ENCODE measurements at regions not wholly inside any gene's neighbourhood (a gene's known extent, or its start where the extent isn't known, plus 50 kb on each side); places are given as distances from the start of the nearest gene placed in this dataset.

- H3K36me3 Mint-ChIP-seq (ENCODE audit: low read depth): no peaks in the 10 kb centered on the region
- H3K27me3 Mint-ChIP-seq: no peaks in the 10 kb centered on the region
- ChIA-PET POLR2A (no interaction called here), CTCF (no interaction called here)
- H3K27ac Mint-ChIP-seq: no peak overlapping the region
- no peaks in the 10 kb centered on the region for H3K9me3 Mint-ChIP-seq
- no peak for DNase-seq
- H3K4me3 Mint-ChIP-seq: no peak overlapping the region
- H3K4me1 Mint-ChIP-seq: no peaks in the 10 kb centered on the region
Observed at GRCh38 chr7:11895337-11895736, 63.3 kb upstream of the THSD7A start.

GRCh38 chr7:11896663-11897062, 64.7 kb upstream of the THSD7A start:
- no peaks in the 10 kb centered on the region for H3K36me3 Mint-ChIP-seq (ENCODE audit: low read depth)
- POLR2A ChIA-PET: no interaction called here
- H3K27me3 Mint-ChIP-seq: no peaks in the 10 kb centered on the region
- DNase-seq: no peak
- no peak overlapping the region for H3K27ac Mint-ChIP-seq
- no peaks in the 10 kb centered on the region for H3K4me1 Mint-ChIP-seq
- CTCF ChIA-PET: no interaction called here
- no peak overlapping the region for H3K4me3 Mint-ChIP-seq
- no peaks in the 10 kb centered on the region for H3K9me3 Mint-ChIP-seq

- POLR2A ChIA-PET: no interaction called here
- no peaks in the 10 kb centered on the region for H3K27me3 Mint-ChIP-seq
- H3K4me1 Mint-ChIP-seq: no peaks in the 10 kb centered on the region
- H3K4me3 Mint-ChIP-seq: no peak overlapping the region
- no peaks in the 10 kb centered on the region for H3K9me3 Mint-ChIP-seq
- no peak overlapping the region for H3K27ac Mint-ChIP-seq
- no peak for DNase-seq
- CTCF ChIA-PET: no interaction called here
- no peaks in the 10 kb centered on the region for H3K36me3 Mint-ChIP-seq (ENCODE audit: low read depth)
Observed at GRCh38 chr7:11899247-11899646, 67.2 kb upstream of the THSD7A start.

DNA sequence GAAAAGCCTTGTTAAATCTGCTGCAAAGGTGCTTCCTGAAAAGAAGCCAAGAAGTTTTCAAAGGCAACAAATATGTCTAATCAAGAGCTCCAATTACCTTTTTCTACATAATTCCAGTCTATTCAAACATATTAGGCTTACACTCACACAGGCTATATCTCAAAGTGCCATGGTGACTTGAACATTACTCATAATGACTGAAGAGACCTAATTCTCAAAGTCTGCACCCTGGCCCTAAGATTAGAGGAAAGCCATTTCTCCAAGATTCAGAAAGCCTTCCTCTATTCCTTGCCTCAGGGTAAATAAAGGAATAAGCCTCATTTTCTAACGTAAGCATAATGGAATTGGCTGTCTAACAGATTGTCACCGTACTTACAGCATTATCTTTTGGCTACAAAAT, 78.3 kb upstream of the THSD7A start:
- CTCF ChIA-PET: no interaction called here
- POLR2A ChIA-PET: no interaction called here
- no peak overlapping the region for H3K4me3 Mint-ChIP-seq
- H3K27ac Mint-ChIP-seq: no peak overlapping the region
- DNase-seq: no peak
- H3K27me3 Mint-ChIP-seq: no peaks in the 10 kb centered on the region
- H3K4me1 Mint-ChIP-seq: no peaks in the 10 kb centered on the region
- H3K36me3 Mint-ChIP-seq (ENCODE audit: low read depth): no peaks in the 10 kb centered on the region
- no peaks in the 10 kb centered on the region for H3K9me3 Mint-ChIP-seq

- Mint-ChIP-seq H3K27me3 (no peaks in the 10 kb centered on the region), H3K36me3 (ENCODE audit: low read depth) (no peaks in the 10 kb centered on the region), H3K4me1 (no peaks in the 10 kb centered on the region), H3K9me3 (no peaks in the 10 kb centered on the region), H3K4me3 (no peak overlapping the region), H3K27ac (no peak overlapping the region)
- no peak for DNase-seq
- POLR2A ChIA-PET: no interaction called here
- CTCF ChIA-PET: no interaction called here
Observed at GRCh38 chr7:11911900-11912299, 79.9 kb upstream of the THSD7A start.

DNA sequence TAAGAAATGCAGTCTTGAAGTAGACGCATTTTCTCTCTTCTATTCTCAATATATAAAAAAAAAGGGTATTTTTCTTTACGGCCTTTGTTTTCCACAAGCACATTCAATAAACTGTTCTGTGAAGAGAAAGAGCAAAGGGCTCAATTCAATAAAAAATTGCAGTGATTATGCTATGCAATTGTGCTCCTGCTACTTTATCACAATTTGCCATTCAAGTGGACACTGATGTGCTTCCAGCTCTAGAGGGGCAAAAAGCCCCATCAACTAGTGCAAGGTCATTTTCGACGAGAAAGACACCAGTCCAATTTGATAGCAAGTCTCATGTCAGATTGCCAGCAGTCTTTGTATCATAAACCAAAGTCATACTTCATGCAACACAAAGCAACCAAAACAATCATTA, 82.6 kb upstream of the THSD7A start:
- H3K4me3 Mint-ChIP-seq: no peak overlapping the region

DNA sequence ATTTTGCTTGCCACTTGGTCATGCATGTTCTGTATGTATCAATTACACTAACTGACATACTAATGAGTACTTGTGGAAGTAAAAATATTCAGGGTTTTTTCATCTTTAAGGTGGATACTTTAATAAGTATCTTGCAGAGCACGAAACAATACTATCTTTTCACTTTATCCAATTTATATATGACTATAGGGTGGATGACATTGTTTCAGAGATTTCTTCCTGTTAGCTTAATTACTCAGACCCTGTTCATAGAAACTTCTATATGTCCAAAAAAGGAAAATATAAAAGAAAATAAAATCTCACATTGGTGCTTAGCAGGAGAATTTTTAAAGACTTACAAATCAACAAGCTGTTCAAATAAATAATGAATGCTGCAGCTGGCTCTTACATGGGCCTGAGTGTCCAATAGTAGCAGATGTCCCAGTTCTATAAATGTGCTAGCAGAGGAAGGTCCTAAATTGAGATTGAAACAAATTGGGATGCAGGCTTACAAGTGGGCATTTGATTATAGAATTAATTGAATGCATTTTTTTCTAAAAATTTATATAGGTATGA, 91.5 kb upstream of the THSD7A start:
- POLR2A ChIA-PET: no interaction called here
- H3K4me1 Mint-ChIP-seq: no peaks in the 10 kb centered on the region
- no peaks in the 10 kb centered on the region for H3K9me3 Mint-ChIP-seq
- CTCF ChIA-PET: no interaction called here
- H3K4me3 Mint-ChIP-seq: no peak overlapping the region
- DNase-seq: no peak
- no peaks in the 10 kb centered on the region for H3K27me3 Mint-ChIP-seq
- H3K27ac Mint-ChIP-seq: no peak overlapping the region
- H3K36me3 Mint-ChIP-seq (ENCODE audit: low read depth): no peaks in the 10 kb centered on the region

More for the DNA sequence above, 82.6 kb upstream of the THSD7A start:
- ChIA-PET CTCF (no interaction called here), POLR2A (no interaction called here)
- H3K4me1 Mint-ChIP-seq: no peaks in the 10 kb centered on the region
- H3K9me3 Mint-ChIP-seq: no peaks in the 10 kb centered on the region
- no peak for DNase-seq
- H3K27ac Mint-ChIP-seq: no peak overlapping the region
- no peaks in the 10 kb centered on the region for H3K36me3 Mint-ChIP-seq (ENCODE audit: low read depth)
- no peaks in the 10 kb centered on the region for H3K27me3 Mint-ChIP-seq

GRCh38 chr7:11931307-11931706, 99.3 kb upstream of the THSD7A start:
- ChIA-PET CTCF (no interaction called here), POLR2A (no interaction called here)
- H3K27me3 Mint-ChIP-seq: no peaks in the 10 kb centered on the region

DNA sequence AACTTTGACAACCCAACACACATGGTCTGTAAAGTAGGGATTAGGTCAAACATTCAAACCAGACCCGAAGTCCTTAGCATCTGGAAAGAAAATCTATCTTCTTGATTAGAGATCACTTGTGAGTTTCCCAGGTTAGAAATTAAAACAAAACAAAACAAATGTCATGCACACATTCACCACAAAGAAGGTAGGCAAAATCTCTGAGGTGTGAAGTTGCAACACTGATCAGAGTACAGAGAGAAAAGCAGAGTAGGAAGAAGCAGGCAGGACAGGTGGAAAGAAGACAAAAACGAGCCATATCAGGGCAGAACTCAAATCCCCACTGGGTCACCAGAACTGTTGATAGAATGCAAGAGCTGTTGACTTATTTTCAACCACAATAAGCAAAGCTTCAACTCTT, 102.8 kb upstream of the THSD7A start:
- Mint-ChIP-seq H3K36me3 (ENCODE audit: low read depth) (no peaks in the 10 kb centered on the region), H3K27me3 (no peaks in the 10 kb centered on the region), H3K27ac (no peak overlapping the region), H3K4me1 (no peaks in the 10 kb centered on the region), H3K4me3 (no peak overlapping the region), H3K9me3 (no peaks in the 10 kb centered on the region)
- ChIA-PET POLR2A (no interaction called here), CTCF (no interaction called here)
- no peak for DNase-seq

More at GRCh38 chr7:11931307-11931706, 99.3 kb upstream of the THSD7A start:
- Mint-ChIP-seq H3K4me3 (no peak overlapping the region), H3K27ac (no peak overlapping the region), H3K36me3 (ENCODE audit: low read depth) (no peaks in the 10 kb centered on the region), H3K4me1 (no peaks in the 10 kb centered on the region), H3K9me3 (no peaks in the 10 kb centered on the region)
- no peak for DNase-seq

DNA sequence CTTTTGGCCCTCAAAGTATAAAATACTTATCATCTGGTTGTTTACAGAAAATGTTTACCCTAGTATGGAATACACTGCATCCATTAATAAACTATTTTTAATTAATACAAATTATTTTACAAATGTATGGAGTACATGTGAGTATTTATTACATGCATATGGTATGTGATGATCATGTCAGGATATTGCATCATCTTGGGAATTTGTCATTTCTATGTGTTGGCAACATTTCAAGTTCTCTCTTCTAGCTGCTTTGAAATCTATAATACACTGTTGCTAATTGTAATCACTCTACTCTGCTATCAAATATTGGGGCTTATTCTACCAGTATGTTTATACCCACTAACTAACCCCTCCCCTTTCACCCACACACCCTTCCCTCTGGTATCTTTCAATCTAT, 103.9 kb upstream of the THSD7A start:
- no peaks in the 10 kb centered on the region for H3K36me3 Mint-ChIP-seq (ENCODE audit: low read depth)
- no peak overlapping the region for H3K27ac Mint-ChIP-seq
- no peaks in the 10 kb centered on the region for H3K9me3 Mint-ChIP-seq
- H3K4me1 Mint-ChIP-seq: no peaks in the 10 kb centered on the region
- DNase-seq: no peak
- H3K4me3 Mint-ChIP-seq: no peak overlapping the region
- ChIA-PET POLR2A (no interaction called here), CTCF (no interaction called here)
- no peaks in the 10 kb centered on the region for H3K27me3 Mint-ChIP-seq

- ChIA-PET POLR2A (no interaction called here), CTCF (no interaction called here)
- Mint-ChIP-seq H3K27ac (no peak overlapping the region), H3K36me3 (ENCODE audit: low read depth) (no peaks in the 10 kb centered on the region), H3K4me3 (no peak overlapping the region), H3K27me3 (no peaks in the 10 kb centered on the region), H3K9me3 (no peaks in the 10 kb centered on the region), H3K4me1 (no peaks in the 10 kb centered on the region)
- no peak for DNase-seq
Observed at GRCh38 chr7:11946794-11947193, 114.8 kb upstream of the THSD7A start.

DNA sequence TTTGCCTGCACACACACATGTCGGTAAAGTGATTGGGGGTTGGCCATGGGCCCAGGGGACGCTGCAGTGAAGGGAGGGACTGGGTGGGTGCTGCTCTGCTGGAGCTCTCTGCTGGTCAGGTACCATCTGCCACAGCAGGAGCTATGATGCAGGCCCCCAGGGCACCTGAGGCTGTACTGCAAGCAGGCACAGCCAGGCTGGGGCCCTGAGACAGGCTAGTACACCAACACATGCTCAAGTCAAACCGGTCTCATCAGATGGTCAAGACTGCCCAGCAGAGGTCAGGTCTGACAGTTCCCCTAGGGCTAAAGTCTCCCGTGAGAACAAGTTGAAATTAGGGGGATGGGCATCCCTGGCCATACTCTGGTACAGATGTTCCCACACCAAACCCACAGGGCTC, 118.3 kb upstream of the THSD7A start:
- no peaks in the 10 kb centered on the region for H3K4me1 Mint-ChIP-seq
- H3K27ac Mint-ChIP-seq: no peak overlapping the region
- no peaks in the 10 kb centered on the region for H3K9me3 Mint-ChIP-seq
- no peaks in the 10 kb centered on the region for H3K27me3 Mint-ChIP-seq
- no peak for DNase-seq
- H3K4me3 Mint-ChIP-seq: no peak overlapping the region
- ChIA-PET CTCF (no interaction called here), POLR2A (no interaction called here)
- H3K36me3 Mint-ChIP-seq (ENCODE audit: low read depth): no peaks in the 10 kb centered on the region

DNA sequence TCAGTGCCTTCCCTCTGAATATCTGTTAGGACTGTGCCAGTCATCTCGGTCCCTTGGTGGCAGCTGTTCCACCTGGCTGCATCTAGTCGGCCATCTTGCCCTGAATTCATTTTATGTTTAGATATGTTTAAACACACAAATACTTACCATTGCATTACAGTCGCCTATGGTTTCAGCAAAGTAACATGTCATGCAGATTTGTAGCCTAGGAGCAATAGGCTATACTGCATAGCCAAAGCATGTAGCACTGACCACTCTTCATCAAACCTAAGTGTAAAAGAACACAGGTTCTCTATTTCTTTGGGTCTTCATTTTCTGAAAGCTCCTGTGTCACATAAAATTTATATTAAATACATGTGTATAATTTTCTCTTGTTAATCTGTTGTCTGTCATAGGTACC, 118.9 kb upstream of the THSD7A start:
- no peak for DNase-seq
- ChIA-PET POLR2A (no interaction called here), CTCF (no interaction called here)
- no peak overlapping the region for H3K27ac Mint-ChIP-seq
- H3K4me3 Mint-ChIP-seq: no peak overlapping the region
- H3K36me3 Mint-ChIP-seq (ENCODE audit: low read depth): no peaks in the 10 kb centered on the region
- H3K9me3 Mint-ChIP-seq: no peaks in the 10 kb centered on the region
- H3K4me1 Mint-ChIP-seq: no peaks in the 10 kb centered on the region
- no peaks in the 10 kb centered on the region for H3K27me3 Mint-ChIP-seq

DNA sequence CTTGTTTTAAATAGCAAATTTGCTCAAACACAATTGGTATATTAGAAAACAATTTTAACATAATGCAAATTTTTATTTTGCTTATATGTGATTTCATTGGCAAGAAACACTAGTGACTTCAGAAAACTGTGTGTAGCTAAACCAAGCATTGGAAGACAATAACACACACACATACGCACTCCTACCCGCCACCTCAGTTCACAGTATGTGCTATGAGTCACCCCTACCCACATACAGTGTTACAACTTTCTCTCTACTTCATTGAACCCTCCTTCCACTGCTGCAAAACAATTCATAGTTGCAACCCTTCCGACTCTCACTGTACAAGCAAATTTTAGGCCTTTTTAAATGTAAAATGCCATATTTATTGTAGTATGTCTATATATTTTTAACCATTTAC, 119.9 kb upstream of the THSD7A start:
- Mint-ChIP-seq H3K4me1 (no peaks in the 10 kb centered on the region), H3K27ac (no peak overlapping the region), H3K27me3 (no peaks in the 10 kb centered on the region), H3K9me3 (no peaks in the 10 kb centered on the region), H3K36me3 (ENCODE audit: low read depth) (no peaks in the 10 kb centered on the region), H3K4me3 (no peak overlapping the region)
- ChIA-PET CTCF (no interaction called here), POLR2A (no interaction called here)
- no peak for DNase-seq

- no peaks in the 10 kb centered on the region for H3K4me1 Mint-ChIP-seq
- no peak overlapping the region for H3K27ac Mint-ChIP-seq
- CTCF ChIA-PET: no interaction called here
- H3K36me3 Mint-ChIP-seq (ENCODE audit: low read depth): no peaks in the 10 kb centered on the region
- H3K4me3 Mint-ChIP-seq: no peak overlapping the region
- POLR2A ChIA-PET: no interaction called here
- no peak for DNase-seq
- H3K27me3 Mint-ChIP-seq: no peaks in the 10 kb centered on the region
- H3K9me3 Mint-ChIP-seq: no peaks in the 10 kb centered on the region
Observed at GRCh38 chr7:11952972-11953371, 121.0 kb upstream of the THSD7A start.

Measured in activated CD4-positive, alpha-beta memory T cell treated with anti-CD3 and anti-CD28 coated beads, Interleukin-2, amount 10 ng/mL, durations not matched to agents 7 days and 5 days (primary cell).